SK-N-SH (cell line): ENCODE measurements at regions not wholly inside any gene's neighbourhood (a gene's known extent, or its start where the extent isn't known, plus 50 kb on each side); places are given as distances from the start of the nearest gene placed in this dataset.

Experiments used
- RXRA ChIP-seq: IDR thresholded peaks from 2 replicates; pipeline ENCODE4 v1.4.0; 2012; ENCODE audit warnings: low read depth, mild to moderate bottlenecking, borderline replicate concordance
- TF ChIP-seq, protein P1 (sequence below): fragments of 200-600 bp; sonication (generic); IDR thresholded peaks from 2 replicates; pipeline ENCODE4 v1.6.1; 2017; ENCODE audit warnings: antibody characterized with exemption, mild to moderate bottlenecking, moderate library complexity
- TF ChIP-seq, protein P2 (sequence below): IDR thresholded peaks from 2 replicates; pipeline ENCODE4 v1.6.1; 2012; ENCODE audit warnings: mild to moderate bottlenecking, low read depth, low read length, moderate library complexity

DNA sequence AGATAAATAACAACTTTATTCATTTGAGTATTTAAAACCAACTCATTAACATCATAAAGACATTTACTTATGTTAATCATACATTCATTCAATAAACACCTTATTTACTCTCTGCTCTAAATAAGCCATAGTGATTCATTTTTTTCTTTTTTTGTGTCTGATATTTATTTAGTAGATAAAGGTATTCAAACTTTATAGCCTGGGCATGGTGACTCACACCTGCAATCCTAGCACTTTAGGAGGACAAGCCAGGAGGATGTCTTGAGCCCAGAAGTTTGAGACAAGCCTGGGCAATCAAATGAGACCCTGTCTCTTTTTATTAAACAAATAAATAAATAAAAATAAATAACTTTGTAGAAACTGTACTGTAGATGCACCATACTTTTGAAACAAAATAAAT lies 771.3 kb upstream of the PCDH7 start:
- TF ChIP-seq RXRA = no peak
- TF ChIP-seq, protein P1, sequence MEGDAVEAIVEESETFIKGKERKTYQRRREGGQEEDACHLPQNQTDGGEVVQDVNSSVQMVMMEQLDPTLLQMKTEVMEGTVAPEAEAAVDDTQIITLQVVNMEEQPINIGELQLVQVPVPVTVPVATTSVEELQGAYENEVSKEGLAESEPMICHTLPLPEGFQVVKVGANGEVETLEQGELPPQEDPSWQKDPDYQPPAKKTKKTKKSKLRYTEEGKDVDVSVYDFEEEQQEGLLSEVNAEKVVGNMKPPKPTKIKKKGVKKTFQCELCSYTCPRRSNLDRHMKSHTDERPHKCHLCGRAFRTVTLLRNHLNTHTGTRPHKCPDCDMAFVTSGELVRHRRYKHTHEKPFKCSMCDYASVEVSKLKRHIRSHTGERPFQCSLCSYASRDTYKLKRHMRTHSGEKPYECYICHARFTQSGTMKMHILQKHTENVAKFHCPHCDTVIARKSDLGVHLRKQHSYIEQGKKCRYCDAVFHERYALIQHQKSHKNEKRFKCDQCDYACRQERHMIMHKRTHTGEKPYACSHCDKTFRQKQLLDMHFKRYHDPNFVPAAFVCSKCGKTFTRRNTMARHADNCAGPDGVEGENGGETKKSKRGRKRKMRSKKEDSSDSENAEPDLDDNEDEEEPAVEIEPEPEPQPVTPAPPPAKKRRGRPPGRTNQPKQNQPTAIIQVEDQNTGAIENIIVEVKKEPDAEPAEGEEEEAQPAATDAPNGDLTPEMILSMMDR = no peak
- TF ChIP-seq, protein P2, sequence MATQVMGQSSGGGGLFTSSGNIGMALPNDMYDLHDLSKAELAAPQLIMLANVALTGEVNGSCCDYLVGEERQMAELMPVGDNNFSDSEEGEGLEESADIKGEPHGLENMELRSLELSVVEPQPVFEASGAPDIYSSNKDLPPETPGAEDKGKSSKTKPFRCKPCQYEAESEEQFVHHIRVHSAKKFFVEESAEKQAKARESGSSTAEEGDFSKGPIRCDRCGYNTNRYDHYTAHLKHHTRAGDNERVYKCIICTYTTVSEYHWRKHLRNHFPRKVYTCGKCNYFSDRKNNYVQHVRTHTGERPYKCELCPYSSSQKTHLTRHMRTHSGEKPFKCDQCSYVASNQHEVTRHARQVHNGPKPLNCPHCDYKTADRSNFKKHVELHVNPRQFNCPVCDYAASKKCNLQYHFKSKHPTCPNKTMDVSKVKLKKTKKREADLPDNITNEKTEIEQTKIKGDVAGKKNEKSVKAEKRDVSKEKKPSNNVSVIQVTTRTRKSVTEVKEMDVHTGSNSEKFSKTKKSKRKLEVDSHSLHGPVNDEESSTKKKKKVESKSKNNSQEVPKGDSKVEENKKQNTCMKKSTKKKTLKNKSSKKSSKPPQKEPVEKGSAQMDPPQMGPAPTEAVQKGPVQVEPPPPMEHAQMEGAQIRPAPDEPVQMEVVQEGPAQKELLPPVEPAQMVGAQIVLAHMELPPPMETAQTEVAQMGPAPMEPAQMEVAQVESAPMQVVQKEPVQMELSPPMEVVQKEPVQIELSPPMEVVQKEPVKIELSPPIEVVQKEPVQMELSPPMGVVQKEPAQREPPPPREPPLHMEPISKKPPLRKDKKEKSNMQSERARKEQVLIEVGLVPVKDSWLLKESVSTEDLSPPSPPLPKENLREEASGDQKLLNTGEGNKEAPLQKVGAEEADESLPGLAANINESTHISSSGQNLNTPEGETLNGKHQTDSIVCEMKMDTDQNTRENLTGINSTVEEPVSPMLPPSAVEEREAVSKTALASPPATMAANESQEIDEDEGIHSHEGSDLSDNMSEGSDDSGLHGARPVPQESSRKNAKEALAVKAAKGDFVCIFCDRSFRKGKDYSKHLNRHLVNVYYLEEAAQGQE = no peak
